Left kidney (tissue), 1 donor: ENCODE measurements at regions not wholly inside any gene's neighbourhood (a gene's known extent, or its start where the extent isn't known, plus 50 kb on each side); places are given as distances from the start of the nearest gene placed in this dataset.
"Not testable (repeated sequence)": the region's sequence is repeated elsewhere in the genome, so short reads cannot be mapped to it uniquely, and the experiment has no call there.

Source experiments
- DNase-seq: peaks from one replicate; pipeline ENCODE4 v3.0.0-alpha.2; 2013

- peak; percentile 33 for DNase-seq
These were observed 463.2 kb upstream of the CDH7 start for GRCh38 chr18:65287652-65288051.

GRCh38 chr18:65282096-65282495 is 468.7 kb upstream of the CDH7 start:
- DNase-seq, result no peak

- no peak for DNase-seq
These were observed 471.0 kb upstream of the CDH7 start for GRCh38 chr18:65279668-65280305.

- no peak for DNase-seq
These were observed 471.7 kb upstream of the CDH7 start for GRCh38 chr18:65278939-65279667.

GRCh38 chr18:65269375-65269774 is 481.4 kb upstream of the CDH7 start:
- no peak for DNase-seq

GRCh38 chr18:65265761-65266160 is 485.1 kb upstream of the CDH7 start:
- DNase-seq, result no peak

- DNase-seq, result no peak
These were observed 490.8 kb upstream of the CDH7 start for GRCh38 chr18:65260030-65260429.

GRCh38 chr18:65259403-65259802 is 491.4 kb upstream of the CDH7 start:
- no peak for DNase-seq

GRCh38 chr18:65257149-65257548 is 493.7 kb upstream of the CDH7 start:
- no peak for DNase-seq

- no peak for DNase-seq
These were observed 495.4 kb upstream of the CDH7 start for GRCh38 chr18:65255417-65255816.

GRCh38 chr18:65239787-65240186 is 511.0 kb upstream of the CDH7 start:
- DNase-seq, result no peak

- no peak for DNase-seq
These were observed 514.7 kb upstream of the CDH7 start for GRCh38 chr18:65235966-65236624.

- peak; percentile 39 for DNase-seq
These were observed 520.5 kb upstream of the CDH7 start for GRCh38 chr18:65230311-65230710.

- DNase-seq, result no peak
These were observed 522.8 kb upstream of the CDH7 start for GRCh38 chr18:65227970-65228369.

- no peak for DNase-seq
These were observed 529.1 kb upstream of the CDH7 start for GRCh38 chr18:65221736-65222135.

- no peak for DNase-seq
These were observed 529.7 kb upstream of the CDH7 start for GRCh38 chr18:65221115-65221514.

- DNase-seq, result no peak
These were observed 534.8 kb upstream of the CDH7 start for GRCh38 chr18:65215865-65216466.

GRCh38 chr18:65214456-65214855 is 536.4 kb upstream of the CDH7 start:
- no peak for DNase-seq

GRCh38 chr18:65206551-65207260 is 544.1 kb upstream of the CDH7 start:
- no peak for DNase-seq

- no peak for DNase-seq
These were observed 548.7 kb upstream of the CDH7 start for GRCh38 chr18:65202091-65202490.

GRCh38 chr18:65175681-65176080 is 575.1 kb upstream of the CDH7 start:
- DNase-seq, result no peak

GRCh38 chr18:65162086-65162485 is 588.7 kb upstream of the CDH7 start:
- DNase-seq, result not testable (repeated sequence)
